PFSK-1 (cell line): ENCODE measurements at regions not wholly inside any gene's neighbourhood (a gene's known extent, or its start where the extent isn't known, plus 50 kb on each side); places are given as distances from the start of the nearest gene placed in this dataset.

Experiments
- FOXP2 ChIP-seq: optimal IDR thresholded peaks from 2 replicates; pipeline ENCODE3; 2011; ENCODE audit warnings: borderline replicate concordance, control low read depth, inconsistent platforms; ENCODE audit not compliant: insufficient read depth; ENCODE audit errors: extremely low read length, extremely low read depth
- POLR2AphosphoS5 ChIP-seq: IDR thresholded peaks from 2 replicates; pipeline ENCODE4 v1.6.1; 2012; ENCODE audit warnings: low read depth, mild to moderate bottlenecking, control low read depth, low read length, moderate library complexity
- REST ChIP-seq, 2 experiments: IDR thresholded peaks; 2 replicates each; pipeline versions ENCODE4 v1.6.1 to v1.8.0; 2011 to 2012; ENCODE audit warnings: low read depth in 2 of 2, low read length in 2 of 2, control low read depth in 1 of 2, inconsistent platforms in 1 of 2, mild to moderate bottlenecking in 1 of 2, moderate library complexity in 1 of 2; ENCODE audit not compliant: insufficient read depth in 1 of 2
- SIN3A ChIP-seq: IDR thresholded peaks from 2 replicates; pipeline ENCODE4 v1.6.1; 2012; ENCODE audit warnings: mild to moderate bottlenecking, low read length, moderate library complexity, borderline replicate concordance; ENCODE audit not compliant: insufficient read depth
- TAF1 ChIP-seq: IDR thresholded peaks from 2 replicates; pipeline ENCODE4 v1.6.1; 2012; ENCODE audit warnings: low read length, control low read depth, borderline replicate concordance; ENCODE audit not compliant: insufficient read depth

GRCh38 chr12:93300611-93301021 lies 77.1 kb upstream of the NUDT4 start:
- TF ChIP-seq REST (IDR thresholded peaks at IDR 0.05; ENCODE audit: insufficient read depth in 1 of 2, low read depth in 2 of 2, low read length in 2 of 2) (no peak), FOXP2 (no peak), SIN3A (no peak), POLR2AphosphoS5 (no peak), TAF1 (no peak)

GRCh38 chr12:93302331-93303229 lies 75.1 kb upstream of the NUDT4 start:
- TF ChIP-seq SIN3A (no peak), FOXP2 (no peak), POLR2AphosphoS5 (no peak), REST (IDR thresholded peaks at IDR 0.05; ENCODE audit: insufficient read depth in 1 of 2, low read depth in 2 of 2, low read length in 2 of 2) (no peak), TAF1 (no peak)

GRCh38 chr12:93306636-93307035 lies 71.1 kb upstream of the NUDT4 start:
- TF ChIP-seq TAF1: no peak
- TF ChIP-seq REST (IDR thresholded peaks at IDR 0.05; ENCODE audit: insufficient read depth in 1 of 2, low read depth in 2 of 2, low read length in 2 of 2): no peak
- TF ChIP-seq SIN3A: no peak
- TF ChIP-seq FOXP2: no peak
- no peak for TF ChIP-seq POLR2AphosphoS5

GRCh38 chr12:93308281-93308680 lies 69.4 kb upstream of the NUDT4 start:
- TF ChIP-seq TAF1 (no peak), SIN3A (no peak), FOXP2 (no peak), REST (IDR thresholded peaks at IDR 0.05; ENCODE audit: insufficient read depth in 1 of 2, low read depth in 2 of 2, low read length in 2 of 2) (no peak), POLR2AphosphoS5 (no peak)

GRCh38 chr12:93311827-93312226 lies 65.9 kb upstream of the NUDT4 start:
- TF ChIP-seq POLR2AphosphoS5 (no peak), SIN3A (no peak), FOXP2 (no peak), REST (IDR thresholded peaks at IDR 0.05; ENCODE audit: insufficient read depth in 1 of 2, low read depth in 2 of 2, low read length in 2 of 2) (no peak), TAF1 (no peak)
